PC-9 (cell line): ENCODE measurements at regions not wholly inside any gene's neighbourhood (a gene's known extent, or its start where the extent isn't known, plus 50 kb on each side); places are given as distances from the start of the nearest gene placed in this dataset.

Experiments
- CTCF ChIP-seq: fragments of 200-600 bp; sonication (generic); conservative IDR thresholded peaks from 2 replicates; pipeline ENCODE4 v1.6.1; 2017; ENCODE audit warnings: mixed run types, antibody characterized with exemption, mild to moderate bottlenecking, moderate library complexity
- EZH2 ChIP-seq: fragments of 200-600 bp; sonication (generic); IDR thresholded peaks from 2 replicates; pipeline ENCODE4 v1.8.0; 2017; ENCODE audit warnings: antibody characterized with exemption, low read depth

GRCh38 chr5:27592231-27592630 is 553.8 kb upstream of the CDH9 start:
- TF ChIP-seq CTCF: no peak
- TF ChIP-seq EZH2: no peak
